Mucosa of rectum (tissue), 2 donors: ENCODE measurements at regions not wholly inside any gene's neighbourhood (a gene's known extent, or its start where the extent isn't known, plus 50 kb on each side); places are given as distances from the start of the nearest gene placed in this dataset.

ENCODE experiments used
- H3K27ac ChIP-seq, 2 donors: one replicate each; pipeline ENCODE4 v1.7.0; 2013; ENCODE audit warnings: inconsistent platforms in 2 of 2, low read depth in 2 of 2, low read length in 2 of 2
- H3K27me3 ChIP-seq, 2 donors: one replicate each; pipeline ENCODE4 v1.7.0; 2013; ENCODE audit warnings: low read length in 2 of 2; ENCODE audit not compliant: control insufficient read depth in 2 of 2, insufficient read depth in 2 of 2
- H3K36me3 ChIP-seq, 2 donors: one replicate each; pipeline ENCODE4 v1.7.0; 2013; ENCODE audit warnings: low read length in 2 of 2; ENCODE audit not compliant: control insufficient read depth in 2 of 2, insufficient read depth in 2 of 2
- H3K4me1 ChIP-seq, 2 donors: one replicate each; pipeline ENCODE4 v1.7.0; 2013; ENCODE audit warnings: low read length in 2 of 2, mild to moderate bottlenecking in 1 of 2; ENCODE audit not compliant: control insufficient read depth in 2 of 2, insufficient read depth in 2 of 2
- H3K4me3 ChIP-seq, 2 donors: one replicate each; pipeline ENCODE4 v1.7.0; 2013; ENCODE audit warnings: low read length in 2 of 2
- H3K9ac ChIP-seq, 2 donors: one replicate each; pipeline ENCODE4 v1.7.0; 2013; ENCODE audit warnings: low read length in 2 of 2, low read depth in 1 of 2, mild to moderate bottlenecking in 1 of 2
- H3K9me3 ChIP-seq, 2 donors: one replicate each; pipeline ENCODE4 v1.7.0; 2013; ENCODE audit warnings: low read length in 2 of 2; ENCODE audit not compliant: control insufficient read depth in 2 of 2
- donor health status: healthy.
- donor health status: Normal muscosa, but diverticular disease.

DNA sequence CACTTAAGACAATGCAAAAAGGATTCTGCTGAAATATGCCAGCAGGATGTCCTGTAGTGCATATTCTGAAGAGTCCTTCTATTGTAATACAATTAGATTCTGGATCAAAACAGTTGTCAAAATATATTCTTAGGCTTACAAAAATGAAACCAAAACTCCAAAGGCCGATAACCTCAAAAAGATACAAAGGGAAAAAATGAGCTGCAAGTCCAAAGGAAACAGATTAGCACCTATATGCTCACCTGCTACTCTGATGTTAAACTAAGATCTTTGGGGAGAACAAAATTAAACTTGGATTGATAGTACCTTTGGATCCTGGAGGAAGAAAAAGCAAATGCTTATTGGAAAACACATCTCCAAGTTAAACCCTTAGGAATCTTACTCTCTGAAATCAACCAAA, 397.1 kb downstream of the SPATA31D1 start:
- H3K9me3 ChIP-seq = no peaks in the 10 kb centered on the region
- no peaks in the 10 kb centered on the region for H3K36me3 ChIP-seq
- no peak overlapping the region for H3K27ac ChIP-seq
- H3K4me1 ChIP-seq = no peaks in the 10 kb centered on the region
- H3K4me3 ChIP-seq = no peak overlapping the region
- no peaks in the 10 kb centered on the region for H3K27me3 ChIP-seq
- no peak overlapping the region for H3K9ac ChIP-seq

DNA sequence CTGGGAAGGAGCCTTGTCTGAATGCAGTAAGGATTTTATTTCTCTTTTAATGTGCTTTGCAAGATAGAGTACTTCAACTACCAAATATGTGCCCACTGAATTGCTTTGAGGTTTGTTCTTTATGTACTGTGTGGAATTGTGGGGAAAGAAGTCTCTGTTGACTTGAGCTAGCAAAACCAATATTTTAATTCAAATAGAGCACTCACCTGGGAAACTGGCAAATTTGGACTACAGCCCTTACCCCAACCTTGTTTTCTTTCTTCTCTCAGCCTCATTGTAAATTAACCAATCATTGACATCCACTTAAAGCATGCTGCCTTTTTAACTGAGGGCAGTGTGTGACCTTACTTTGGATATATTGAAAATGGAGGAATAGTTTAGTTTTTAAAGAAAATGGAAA, 409.0 kb downstream of the SPATA31D1 start:
- Histone ChIP-seq H3K4me1 (no peaks in the 10 kb centered on the region), H3K27me3 (no peaks in the 10 kb centered on the region), H3K4me3 (no peak overlapping the region), H3K27ac (no peak overlapping the region), H3K9ac (no peak overlapping the region), H3K9me3 (no peaks in the 10 kb centered on the region), H3K36me3 (no peaks in the 10 kb centered on the region)

DNA sequence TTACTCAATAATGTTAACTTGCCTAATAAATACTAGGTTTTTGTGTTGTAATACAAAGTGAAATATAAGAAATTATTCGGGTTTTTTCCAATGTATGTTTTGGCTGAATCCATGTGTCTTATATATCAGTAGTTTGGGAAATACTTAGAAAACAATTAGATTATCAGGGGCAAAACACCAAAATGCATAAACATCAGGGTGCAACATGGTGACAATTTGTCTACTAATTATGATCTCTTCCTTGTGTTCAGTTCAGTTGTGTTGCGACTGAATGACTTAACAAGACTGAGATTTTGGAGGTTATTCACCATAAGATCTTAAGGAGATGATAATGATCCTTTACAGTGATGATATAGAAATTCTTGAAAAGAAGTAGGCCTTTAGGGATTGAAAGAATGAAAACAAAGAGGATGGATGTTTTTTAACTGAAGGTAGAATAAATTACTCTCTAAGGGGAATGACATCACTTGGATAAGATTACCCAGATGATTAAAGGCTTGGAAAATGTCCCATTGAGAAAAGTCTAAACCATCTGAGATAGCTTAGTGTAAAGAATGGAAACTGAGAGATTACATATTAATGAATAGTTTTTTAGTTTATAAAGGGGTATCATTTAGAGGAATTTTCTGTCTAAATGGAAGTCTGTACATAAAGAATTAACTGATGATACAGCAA, 415.8 kb downstream of the SPATA31D1 start:
- Histone ChIP-seq H3K9ac (no peak overlapping the region), H3K27me3 (no peaks in the 10 kb centered on the region), H3K4me3 (no peak overlapping the region), H3K4me1 (no peaks in the 10 kb centered on the region), H3K36me3 (no peaks in the 10 kb centered on the region), H3K9me3 (no peaks in the 10 kb centered on the region), H3K27ac (no peak overlapping the region)

DNA sequence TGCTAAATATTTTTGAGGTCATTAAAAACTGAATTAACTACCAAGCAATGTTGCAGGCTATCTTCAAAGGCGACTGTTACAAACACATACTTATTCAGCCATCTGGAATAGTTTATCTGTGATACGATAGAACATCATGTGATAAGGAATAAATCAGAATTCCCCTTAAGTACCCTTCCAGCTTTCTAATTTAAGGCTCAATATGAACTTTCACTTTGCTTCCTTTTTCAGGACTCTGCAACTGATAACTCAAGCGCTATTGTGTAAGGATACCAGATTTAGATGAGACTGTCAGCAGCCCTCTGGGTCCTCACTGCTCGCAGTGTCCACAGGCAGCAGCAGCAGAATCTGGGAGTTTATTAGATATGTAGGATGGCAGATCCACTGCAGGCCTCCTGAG, 416.3 kb downstream of the SPATA31D1 start:
- no peaks in the 10 kb centered on the region for H3K27me3 ChIP-seq
- no peak overlapping the region for H3K27ac ChIP-seq
- H3K4me3 ChIP-seq = no peak overlapping the region
- H3K9ac ChIP-seq = no peak overlapping the region
- no peaks in the 10 kb centered on the region for H3K36me3 ChIP-seq
- no peaks in the 10 kb centered on the region for H3K9me3 ChIP-seq
- no peaks in the 10 kb centered on the region for H3K4me1 ChIP-seq

DNA sequence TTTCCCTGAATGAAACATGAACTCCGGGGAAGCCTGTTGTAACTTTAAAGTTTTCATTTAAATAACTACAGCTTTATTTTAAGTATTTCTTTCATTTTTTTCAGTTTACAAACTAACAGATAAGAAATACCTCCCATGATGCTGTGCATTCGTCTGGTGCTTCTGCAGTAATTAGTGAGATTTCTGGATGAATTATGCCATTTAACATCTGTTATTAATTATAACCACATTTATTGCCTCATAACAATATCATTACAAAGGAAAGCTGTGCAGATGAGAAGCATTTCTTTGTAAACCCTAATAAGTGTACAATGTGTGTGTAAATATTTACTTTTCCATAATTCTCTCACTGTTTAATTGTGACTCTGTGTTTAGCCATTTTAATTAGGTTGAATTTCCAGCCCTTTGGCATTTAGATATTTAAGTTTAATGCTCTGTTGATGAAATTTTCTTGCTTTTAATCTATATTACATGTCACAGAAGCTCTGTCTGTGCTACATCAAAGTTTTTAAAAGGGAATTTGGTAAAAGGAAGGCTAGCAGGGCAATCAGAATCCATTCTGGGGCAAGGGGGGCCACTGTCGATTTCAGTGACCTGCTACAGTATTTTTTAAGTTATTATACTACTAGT, 418.0 kb downstream of the SPATA31D1 start:
- Histone ChIP-seq H3K36me3 (no peaks in the 10 kb centered on the region), H3K27me3 (no peaks in the 10 kb centered on the region), H3K9me3 (no peaks in the 10 kb centered on the region), H3K9ac (no peak overlapping the region), H3K27ac (no peak overlapping the region), H3K4me3 (no peak overlapping the region), H3K4me1 (no peaks in the 10 kb centered on the region)

DNA sequence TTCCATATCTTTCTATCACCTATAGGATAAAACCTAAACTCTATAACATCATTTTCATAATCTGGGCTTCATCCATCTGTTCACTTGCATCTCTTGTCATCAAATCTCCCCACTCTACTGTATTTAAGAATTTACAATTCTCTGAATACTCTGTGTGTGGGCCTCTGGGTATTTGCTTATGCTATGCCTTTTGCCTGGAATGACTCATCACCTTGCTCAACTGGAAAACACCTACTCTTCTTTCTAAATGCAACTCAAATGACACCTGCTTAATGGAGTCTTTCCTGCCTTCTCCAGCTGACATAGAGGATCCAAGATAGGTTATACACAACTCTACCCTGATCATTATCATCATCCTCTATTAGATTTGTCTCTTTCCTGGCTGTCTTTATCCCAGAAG, 421.7 kb downstream of the SPATA31D1 start:
- H3K27me3 ChIP-seq = no peaks in the 10 kb centered on the region
- H3K9me3 ChIP-seq = no peaks in the 10 kb centered on the region
- H3K27ac ChIP-seq = no peak overlapping the region
- no peaks in the 10 kb centered on the region for H3K4me1 ChIP-seq
- no peaks in the 10 kb centered on the region for H3K36me3 ChIP-seq
- no peak overlapping the region for H3K9ac ChIP-seq
- no peak overlapping the region for H3K4me3 ChIP-seq

DNA sequence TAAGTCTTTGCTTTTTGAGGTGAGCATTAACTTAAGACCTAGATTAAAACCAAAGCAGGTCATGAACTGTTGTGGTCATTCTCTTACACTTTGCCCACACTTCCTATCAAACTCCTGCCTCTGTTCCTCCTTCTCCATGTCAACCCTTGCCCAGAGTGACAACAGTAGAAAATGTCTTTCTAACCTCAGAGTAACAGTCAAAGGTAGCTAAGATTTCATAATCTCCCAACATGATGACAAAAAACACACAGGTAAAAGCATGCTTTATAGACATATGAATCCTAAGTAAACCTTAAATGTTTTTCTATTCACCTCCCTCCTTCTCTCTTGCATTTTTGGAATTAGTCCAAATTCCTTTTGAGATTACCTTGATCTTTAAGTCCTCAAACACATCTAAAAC, 422.3 kb downstream of the SPATA31D1 start:
- Histone ChIP-seq H3K9me3 (no peaks in the 10 kb centered on the region), H3K27ac (no peak overlapping the region), H3K36me3 (no peaks in the 10 kb centered on the region), H3K4me3 (no peak overlapping the region), H3K9ac (no peak overlapping the region), H3K27me3 (no peaks in the 10 kb centered on the region), H3K4me1 (no peaks in the 10 kb centered on the region)

DNA sequence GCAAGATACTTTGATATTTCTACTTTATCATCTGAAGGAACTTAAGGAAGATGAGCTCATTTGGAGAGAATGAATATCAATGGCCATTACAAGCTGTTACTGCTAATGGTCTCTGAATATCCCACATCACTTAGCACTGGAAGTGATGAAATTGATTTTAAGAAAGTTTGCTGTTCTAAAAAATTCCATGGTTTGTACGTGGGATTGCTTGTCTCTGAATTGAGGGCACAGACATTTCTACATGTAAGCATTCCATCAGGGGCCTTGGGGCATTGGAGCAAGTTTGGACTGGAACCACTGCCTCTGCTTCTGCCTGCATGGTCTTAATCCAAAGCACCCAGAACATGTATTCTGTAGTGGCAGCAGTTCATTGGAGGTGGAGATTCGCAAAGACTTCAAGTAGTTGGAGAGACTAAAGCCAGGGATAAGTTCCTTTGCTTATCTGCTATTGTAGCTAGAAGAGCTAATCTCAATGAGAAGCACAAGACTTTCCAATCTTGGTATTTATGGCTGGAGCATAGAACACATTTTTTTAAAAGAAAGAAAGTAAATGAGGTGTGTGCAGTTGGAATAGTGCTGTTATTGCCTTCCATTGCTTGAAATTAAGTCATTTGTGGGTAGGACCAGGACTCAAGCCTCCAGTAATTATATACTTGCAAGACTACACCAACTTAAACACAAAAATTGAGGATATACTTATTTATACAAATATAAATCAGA, 424.2 kb downstream of the SPATA31D1 start:
- no peak overlapping the region for H3K9ac ChIP-seq
- H3K27me3 ChIP-seq = no peaks in the 10 kb centered on the region
- H3K4me3 ChIP-seq = no peak overlapping the region
- no peaks in the 10 kb centered on the region for H3K36me3 ChIP-seq
- no peak overlapping the region for H3K27ac ChIP-seq
- H3K9me3 ChIP-seq = no peaks in the 10 kb centered on the region
- no peaks in the 10 kb centered on the region for H3K4me1 ChIP-seq

DNA sequence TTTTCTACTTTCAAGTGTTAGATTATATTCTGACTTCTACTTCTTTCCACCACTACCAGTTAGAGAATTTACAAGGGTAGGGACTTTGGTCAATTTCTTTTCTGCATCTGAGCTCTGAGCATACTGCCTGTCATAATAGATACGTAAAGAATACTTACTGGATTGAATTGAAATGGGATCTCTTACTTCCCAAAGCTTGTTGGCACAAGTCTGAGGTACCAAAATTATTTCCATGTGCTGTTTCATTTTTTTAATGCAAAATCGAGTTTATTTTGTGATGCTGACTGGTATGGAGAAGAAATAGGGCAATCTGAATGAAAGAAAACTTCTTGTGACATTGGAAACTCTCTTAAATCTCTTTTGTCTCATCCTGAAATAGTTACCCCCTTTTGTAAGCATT, 428.9 kb downstream of the SPATA31D1 start:
- H3K27me3 ChIP-seq = no peaks in the 10 kb centered on the region
- no peak overlapping the region for H3K27ac ChIP-seq
- H3K4me3 ChIP-seq = no peak overlapping the region
- no peaks in the 10 kb centered on the region for H3K9me3 ChIP-seq
- no peaks in the 10 kb centered on the region for H3K36me3 ChIP-seq
- H3K9ac ChIP-seq = no peak overlapping the region
- H3K4me1 ChIP-seq = peaks cover 2 to 7% of the 10 kb centered on the region in 2 donors

DNA sequence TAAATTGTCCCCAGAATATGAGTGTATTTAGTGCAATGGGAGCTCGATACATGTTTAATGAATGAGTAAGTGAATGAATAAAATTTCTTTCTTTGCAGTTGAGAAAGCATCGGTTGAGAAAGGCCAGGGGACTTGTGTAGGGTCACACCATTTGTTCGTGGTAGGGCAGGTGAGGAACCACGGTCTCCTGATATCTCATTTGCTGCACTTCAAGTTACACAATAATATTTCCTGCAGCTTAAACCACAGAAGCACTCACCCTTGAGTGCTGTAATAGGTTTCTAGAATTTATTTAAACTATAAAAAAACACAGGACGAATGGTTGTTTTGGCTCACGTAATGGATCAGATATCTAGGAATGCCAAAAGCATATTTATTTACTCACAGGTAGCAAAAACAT, 429.8 kb downstream of the SPATA31D1 start:
- H3K27ac ChIP-seq = no peak overlapping the region

More for the DNA sequence above, 429.8 kb downstream of the SPATA31D1 start:
- H3K4me1 ChIP-seq = peaks cover 3 to 16% of the 10 kb centered on the region in 2 donors
- H3K27me3 ChIP-seq = no peaks in the 10 kb centered on the region
- no peak overlapping the region for H3K4me3 ChIP-seq
- H3K36me3 ChIP-seq = no peaks in the 10 kb centered on the region
- H3K9ac ChIP-seq = no peak overlapping the region
- no peaks in the 10 kb centered on the region for H3K9me3 ChIP-seq
